Activated CD8-positive, alpha-beta memory T cell treated with anti-CD3 and anti-CD28 coated beads, Interleukin-2, amount 10 ng/mL, durations not matched to agents 7 days and 5 days (primary cell): ENCODE measurements at regions not wholly inside any gene's neighbourhood (a gene's known extent, or its start where the extent isn't known, plus 50 kb on each side); places are given as distances from the start of the nearest gene placed in this dataset.

Source experiments
- ATAC-seq: fragments of 150-1000 bp; cut with Tn5 transposase; one replicate; pipeline ENCODE4 v1.10.0; 2021; ENCODE audit warnings: moderate library complexity
- CTCF ChIA-PET: fragments of 350-600 bp; sonication (Branson Sonifier 250); formaldehyde crosslinking; loops from one replicate; lab custom pipeline; 2021; ENCODE audit warnings: antibody characterized with exemption; lab: Charles Lee
- DNase-seq: peaks from one replicate; pipeline ENCODE4 v3.0.0-alpha.2; 2020
- H3K27ac Mint-ChIP-seq: one replicate; pipeline ENCODE4 v1.8.0; 2021; ENCODE audit warnings: mild to moderate bottlenecking, mixed read lengths
- H3K27me3 Mint-ChIP-seq: one replicate; pipeline ENCODE4 v1.8.0; 2021; ENCODE audit warnings: mixed read lengths
- H3K36me3 Mint-ChIP-seq: one replicate; pipeline ENCODE4 v1.8.0; 2021; ENCODE audit warnings: mild to moderate bottlenecking, mixed read lengths
- H3K4me1 Mint-ChIP-seq: one replicate; pipeline ENCODE4 v1.8.0; 2021; ENCODE audit warnings: mixed read lengths
- H3K4me3 Mint-ChIP-seq: one replicate; pipeline ENCODE4 v1.8.0; 2021; ENCODE audit warnings: mild to moderate bottlenecking, moderate library complexity, mixed read lengths
- H3K9me3 Mint-ChIP-seq: one replicate; pipeline ENCODE4 v1.8.0; 2022; ENCODE audit warnings: low read depth, mixed read lengths

DNA sequence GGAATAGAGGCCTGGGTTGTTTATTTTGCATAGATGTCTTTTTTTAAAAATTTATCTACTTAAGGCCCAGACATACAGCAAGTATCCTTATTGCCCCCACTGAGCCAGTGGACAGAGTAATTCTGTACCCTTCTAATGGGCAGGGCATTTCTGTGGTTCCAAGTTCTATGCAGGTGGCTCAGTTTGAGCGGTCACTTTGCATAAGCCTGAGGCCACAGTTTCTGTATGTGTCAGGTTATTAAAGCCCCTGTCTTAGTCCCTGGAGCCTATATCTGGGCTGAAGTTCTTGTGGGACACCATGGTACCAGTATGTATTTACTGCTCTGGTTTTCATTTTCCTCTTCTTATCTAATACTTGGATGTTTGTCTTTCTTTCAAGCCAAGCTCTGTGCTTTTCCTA is 168.8 kb downstream of the MID1IP1 start:
- ATAC-seq (no peak), DNase-seq (no peak)
- H3K36me3 Mint-ChIP-seq = no peaks in the 10 kb centered on the region
- CTCF ChIA-PET = no interaction called here
- H3K4me1 Mint-ChIP-seq = peaks cover 3% of the 10 kb centered on the region
- H3K27ac Mint-ChIP-seq = no peak overlapping the region
- no peak overlapping the region for H3K4me3 Mint-ChIP-seq
- no peaks in the 10 kb centered on the region for H3K9me3 Mint-ChIP-seq
- H3K27me3 Mint-ChIP-seq = no peaks in the 10 kb centered on the region

DNA sequence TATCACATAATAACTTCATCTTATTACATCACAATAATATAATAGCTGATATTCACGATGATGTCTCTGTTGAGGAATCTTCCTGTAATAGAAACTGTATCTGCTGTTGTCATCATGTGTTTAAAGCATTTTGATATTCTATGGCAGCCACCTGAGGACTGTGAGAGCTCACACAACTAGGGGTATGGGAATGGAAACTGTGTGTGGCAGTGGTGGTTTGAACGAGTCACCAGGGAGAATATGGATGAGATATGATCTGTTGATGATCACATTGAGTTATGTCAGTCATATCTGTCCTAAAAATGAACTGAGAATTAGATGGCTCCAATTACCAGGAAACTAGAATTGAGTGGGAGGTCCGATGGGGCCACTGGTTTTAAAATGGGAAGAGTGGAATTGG is 169.6 kb downstream of the MID1IP1 start:
- peaks cover 3% of the 10 kb centered on the region for H3K4me1 Mint-ChIP-seq
- H3K27me3 Mint-ChIP-seq = no peaks in the 10 kb centered on the region
- no peaks in the 10 kb centered on the region for H3K9me3 Mint-ChIP-seq
- CTCF ChIA-PET = no interaction called here
- H3K27ac Mint-ChIP-seq = no peak overlapping the region
- DNase-seq (no peak), ATAC-seq (no peak)
- H3K4me3 Mint-ChIP-seq = no peak overlapping the region
- no peaks in the 10 kb centered on the region for H3K36me3 Mint-ChIP-seq

DNA sequence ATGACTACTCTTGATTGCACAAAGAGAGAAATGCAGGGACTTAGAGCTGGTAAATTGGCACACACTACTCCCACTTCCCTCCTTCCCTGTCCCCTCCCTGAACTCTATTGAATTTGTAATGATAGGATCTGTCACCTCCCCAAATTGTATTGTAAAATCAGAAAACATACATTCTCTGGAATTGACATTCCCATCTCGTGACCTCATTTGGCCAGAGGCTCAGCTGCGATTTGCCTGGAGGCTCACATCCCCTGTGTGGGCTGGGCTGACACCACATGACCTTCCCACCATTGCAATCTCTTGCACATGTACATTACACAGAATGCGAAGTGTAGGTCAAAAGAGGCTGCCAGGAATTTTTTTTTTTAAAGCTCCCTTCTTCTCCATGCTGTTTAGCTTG is 172.1 kb downstream of the MID1IP1 start:
- Mint-ChIP-seq H3K4me3 (no peak overlapping the region), H3K9me3 (no peaks in the 10 kb centered on the region), H3K4me1 (peaks cover 3% of the 10 kb centered on the region), H3K27ac (no peak overlapping the region), H3K27me3 (no peaks in the 10 kb centered on the region), H3K36me3 (no peaks in the 10 kb centered on the region)
- DNase-seq (no peak), ATAC-seq (no peak)
- CTCF ChIA-PET = no interaction called here

DNA sequence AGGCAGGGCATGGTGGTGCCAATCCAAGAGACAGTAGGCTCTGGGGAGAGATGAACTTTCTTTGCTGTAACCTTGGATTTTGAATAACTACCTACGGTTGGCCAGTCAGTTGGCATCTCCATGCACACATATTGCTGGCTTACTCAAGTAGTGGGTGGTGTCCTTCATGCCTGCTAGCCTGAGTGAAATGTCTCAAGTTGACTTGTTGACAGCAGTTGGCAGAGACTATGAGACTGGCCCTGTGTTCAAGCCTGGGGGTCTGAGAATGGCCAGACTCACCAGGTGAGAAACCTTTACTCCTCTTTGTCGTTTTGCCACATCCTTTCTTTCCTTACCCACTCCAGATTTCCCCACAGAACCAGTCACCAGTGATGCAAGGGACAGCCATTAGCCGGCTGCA is 173.3 kb downstream of the MID1IP1 start:
- no peak overlapping the region for H3K4me3 Mint-ChIP-seq
- no peaks in the 10 kb centered on the region for H3K27me3 Mint-ChIP-seq
- peaks cover 3% of the 10 kb centered on the region for H3K4me1 Mint-ChIP-seq
- DNase-seq (no peak), ATAC-seq (no peak)
- H3K36me3 Mint-ChIP-seq = no peaks in the 10 kb centered on the region
- no peak overlapping the region for H3K27ac Mint-ChIP-seq
- CTCF ChIA-PET = no interaction called here
- no peaks in the 10 kb centered on the region for H3K9me3 Mint-ChIP-seq

DNA sequence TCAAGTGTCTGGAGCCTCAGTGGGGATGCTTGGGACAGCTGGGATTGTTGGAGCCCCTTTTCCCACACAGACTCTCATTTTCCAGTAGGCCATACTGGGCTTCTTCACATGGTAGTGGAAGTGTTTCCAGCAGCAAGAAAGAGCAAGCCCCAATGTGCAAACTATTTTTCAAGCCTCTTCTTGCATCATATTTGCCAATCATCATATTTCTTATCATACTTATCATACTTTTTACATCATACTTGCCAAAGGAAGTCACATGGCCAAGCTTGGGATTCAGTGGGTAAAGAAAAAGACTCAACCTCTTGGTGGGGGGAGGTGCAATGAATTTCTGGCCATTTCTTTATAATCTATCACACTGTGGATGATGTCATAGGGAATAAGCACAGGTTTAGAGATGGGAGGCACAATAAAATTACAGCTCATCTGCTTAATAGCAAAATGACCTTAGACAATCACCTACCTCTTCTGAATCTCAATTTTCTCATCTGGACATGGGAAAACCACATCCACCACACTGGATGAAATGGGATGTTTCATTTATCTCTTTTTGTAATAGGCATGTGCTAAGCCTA is 174.2 kb downstream of the MID1IP1 start:
- ATAC-seq (no peak), DNase-seq (no peak)
- H3K9me3 Mint-ChIP-seq = no peaks in the 10 kb centered on the region
- peaks cover 3% of the 10 kb centered on the region for H3K4me1 Mint-ChIP-seq
- no peaks in the 10 kb centered on the region for H3K27me3 Mint-ChIP-seq
- H3K4me3 Mint-ChIP-seq = no peak overlapping the region
- CTCF ChIA-PET = no interaction called here
- H3K27ac Mint-ChIP-seq = no peak overlapping the region
- H3K36me3 Mint-ChIP-seq = no peaks in the 10 kb centered on the region

DNA sequence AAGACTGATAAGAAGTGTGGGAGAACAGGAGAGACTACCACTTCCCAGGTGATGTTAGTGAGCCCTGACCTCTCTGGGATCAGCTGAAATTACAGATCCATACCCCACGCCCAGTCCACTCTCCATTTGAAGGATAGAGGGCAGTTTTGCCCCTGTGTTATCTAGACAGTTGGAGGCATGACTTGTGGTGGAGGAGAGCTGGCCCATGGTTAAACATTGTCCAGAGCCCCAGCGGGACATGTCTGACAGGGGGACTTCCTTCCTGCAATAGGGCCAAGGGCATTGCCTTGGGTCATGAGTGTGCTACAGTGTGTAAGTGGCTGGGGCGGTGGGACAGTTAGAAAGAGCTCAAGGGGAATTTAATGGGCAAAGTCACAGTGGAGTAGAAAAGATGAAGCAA is 181.1 kb downstream of the MID1IP1 start:
- H3K36me3 Mint-ChIP-seq = no peaks in the 10 kb centered on the region

DNA sequence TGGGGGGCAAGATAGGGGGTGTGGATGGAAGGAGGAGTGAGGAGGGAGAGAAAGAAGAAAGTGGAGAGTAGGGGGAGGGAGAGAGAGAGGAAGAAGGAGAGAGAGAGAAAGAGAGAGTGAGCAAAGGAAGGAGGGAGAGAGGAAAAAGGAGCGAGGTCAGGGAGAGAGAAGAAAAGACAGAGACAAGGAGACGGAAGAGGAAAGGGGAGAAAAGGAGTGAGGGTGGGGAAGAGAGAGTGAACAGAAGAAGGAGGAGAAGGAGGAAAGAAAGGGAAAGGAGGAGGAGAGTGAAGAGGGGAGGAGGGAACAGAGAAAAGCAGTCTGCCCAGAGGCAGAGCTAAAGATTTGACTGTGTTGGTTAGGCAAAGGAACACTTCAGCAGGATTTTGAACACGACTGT is 181.6 kb downstream of the MID1IP1 start:
- no peak for ATAC-seq
- Mint-ChIP-seq H3K27ac (no peak overlapping the region), H3K4me3 (no peak overlapping the region), H3K4me1 (no peaks in the 10 kb centered on the region), H3K27me3 (no peaks in the 10 kb centered on the region), H3K9me3 (no peaks in the 10 kb centered on the region), H3K36me3 (no peaks in the 10 kb centered on the region)
- CTCF ChIA-PET = interaction anchor here (1.0 kb wide), 1 partner anchor 176 kb away, joined by 3 read pairs; no protein-coding TSS in a partner anchor
- DNase-seq = no peak

More for the DNA sequence above, 181.1 kb downstream of the MID1IP1 start:
- ATAC-seq = no peak
- CTCF ChIA-PET = no interaction called here
- DNase-seq = no peak
- H3K9me3 Mint-ChIP-seq = no peaks in the 10 kb centered on the region
- H3K4me3 Mint-ChIP-seq = no peak overlapping the region
- H3K27ac Mint-ChIP-seq = no peak overlapping the region
- H3K27me3 Mint-ChIP-seq = no peaks in the 10 kb centered on the region
- no peaks in the 10 kb centered on the region for H3K4me1 Mint-ChIP-seq

DNA sequence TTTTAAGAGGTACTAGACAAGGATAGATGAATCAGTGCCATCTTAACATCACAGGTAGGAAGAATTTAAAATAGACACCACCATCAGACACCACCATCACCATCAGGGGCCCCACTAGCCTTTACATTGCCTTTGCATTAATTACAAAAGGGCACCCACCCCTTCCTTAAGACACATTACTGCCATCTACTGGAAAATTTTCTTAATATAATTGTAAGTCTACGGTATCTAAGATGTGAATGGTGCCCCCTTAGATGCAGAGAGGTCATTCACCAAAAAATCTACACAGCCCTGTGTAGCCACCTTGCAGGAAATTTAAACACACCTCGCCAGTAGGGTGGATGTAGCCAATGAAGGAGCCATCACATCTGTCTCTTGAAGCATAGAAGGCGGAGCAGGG is 184.1 kb downstream of the MID1IP1 start:
- DNase-seq = no peak
- Mint-ChIP-seq H3K4me1 (no peaks in the 10 kb centered on the region), H3K36me3 (no peaks in the 10 kb centered on the region), H3K27me3 (no peaks in the 10 kb centered on the region), H3K27ac (no peak overlapping the region), H3K9me3 (no peaks in the 10 kb centered on the region), H3K4me3 (no peak overlapping the region)
- ATAC-seq = no peak
- CTCF ChIA-PET = no interaction called here

DNA sequence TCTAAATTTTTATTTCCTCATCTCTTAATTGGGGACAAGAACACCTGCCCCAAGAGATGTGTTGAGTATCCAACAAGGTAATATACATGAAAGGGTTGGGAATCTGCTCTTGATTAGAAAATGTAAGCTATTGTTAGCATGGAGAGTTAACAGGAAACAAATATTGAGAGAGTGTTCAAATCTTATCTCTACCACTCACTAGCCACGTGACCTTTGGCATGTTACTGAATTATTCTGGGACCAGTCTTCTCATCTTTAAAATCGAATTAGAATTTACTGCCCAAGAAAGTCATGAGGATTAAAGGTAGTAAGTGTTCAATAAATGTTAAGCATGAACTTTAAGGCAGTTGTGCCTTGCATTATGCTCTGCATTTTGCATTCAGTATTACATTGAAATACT is 184.7 kb downstream of the MID1IP1 start:
- CTCF ChIA-PET = interaction anchor here (2.4 kb wide), 1 partner anchor 218 kb away, joined by 7 read pairs; no protein-coding TSS in a partner anchor
- Mint-ChIP-seq H3K4me3 (no peak overlapping the region), H3K36me3 (no peaks in the 10 kb centered on the region), H3K27ac (no peak overlapping the region), H3K4me1 (no peaks in the 10 kb centered on the region), H3K9me3 (no peaks in the 10 kb centered on the region), H3K27me3 (no peaks in the 10 kb centered on the region)
- ATAC-seq = no peak
- DNase-seq = no peak

DNA sequence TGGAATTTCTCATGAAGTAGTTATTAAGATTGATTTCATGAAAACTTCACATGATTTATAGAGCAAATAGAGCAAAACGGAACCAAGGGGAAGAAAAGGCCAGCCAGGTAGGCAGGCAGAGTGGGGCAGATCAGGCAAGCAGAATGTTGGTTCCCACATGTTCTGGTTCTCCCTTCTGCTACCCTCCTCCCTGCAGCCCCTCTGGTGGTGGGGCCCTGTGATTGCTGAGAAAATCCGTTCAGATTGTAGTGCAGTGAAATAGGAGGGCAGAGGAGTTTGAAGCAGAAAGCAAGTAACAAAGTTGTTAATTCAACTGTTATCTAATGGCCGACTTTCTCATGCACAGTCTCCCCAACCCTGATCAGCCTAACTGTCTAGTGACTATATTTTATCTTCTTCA is 185.3 kb downstream of the MID1IP1 start:
- Mint-ChIP-seq H3K4me1 (no peaks in the 10 kb centered on the region), H3K4me3 (no peak overlapping the region), H3K36me3 (no peaks in the 10 kb centered on the region), H3K27me3 (no peaks in the 10 kb centered on the region), H3K9me3 (no peaks in the 10 kb centered on the region), H3K27ac (no peak overlapping the region)
- CTCF ChIA-PET = interaction anchor here (2.4 kb wide), 1 partner anchor 219 kb away, joined by 7 read pairs; no protein-coding TSS in a partner anchor
- DNase-seq = no peak
- ATAC-seq = no peak

DNA sequence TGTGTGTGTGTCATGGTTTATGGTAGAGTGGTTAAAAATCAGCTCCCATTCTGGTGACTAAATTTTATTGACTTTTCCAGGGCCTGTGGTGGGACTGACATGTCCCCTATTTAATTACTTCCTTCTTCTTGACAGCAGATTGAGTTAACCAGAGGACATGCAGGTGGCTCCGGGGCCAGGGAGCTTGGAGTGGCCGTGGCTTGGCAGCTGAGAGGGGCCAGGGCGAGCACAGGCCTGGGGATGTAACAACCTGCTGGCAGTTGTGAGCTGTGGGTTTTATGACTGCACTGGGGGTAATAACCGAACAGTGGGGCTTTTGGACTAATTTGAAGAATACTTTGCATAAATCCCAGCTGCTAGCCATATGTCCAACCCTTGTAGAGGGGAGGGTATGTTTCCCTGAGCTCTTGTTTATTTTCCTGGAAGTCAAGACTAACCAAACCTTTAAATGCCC is 186.0 kb downstream of the MID1IP1 start:
- no peak overlapping the region for H3K27ac Mint-ChIP-seq
- no peaks in the 10 kb centered on the region for H3K36me3 Mint-ChIP-seq
- CTCF ChIA-PET = interaction anchor here (2.4 kb wide), 1 partner anchor 219 kb away, joined by 7 read pairs; no protein-coding TSS in a partner anchor
- DNase-seq (no peak), ATAC-seq (no peak)
- H3K9me3 Mint-ChIP-seq = no peaks in the 10 kb centered on the region
- no peak overlapping the region for H3K4me3 Mint-ChIP-seq
- H3K27me3 Mint-ChIP-seq = no peaks in the 10 kb centered on the region
- no peaks in the 10 kb centered on the region for H3K4me1 Mint-ChIP-seq

DNA sequence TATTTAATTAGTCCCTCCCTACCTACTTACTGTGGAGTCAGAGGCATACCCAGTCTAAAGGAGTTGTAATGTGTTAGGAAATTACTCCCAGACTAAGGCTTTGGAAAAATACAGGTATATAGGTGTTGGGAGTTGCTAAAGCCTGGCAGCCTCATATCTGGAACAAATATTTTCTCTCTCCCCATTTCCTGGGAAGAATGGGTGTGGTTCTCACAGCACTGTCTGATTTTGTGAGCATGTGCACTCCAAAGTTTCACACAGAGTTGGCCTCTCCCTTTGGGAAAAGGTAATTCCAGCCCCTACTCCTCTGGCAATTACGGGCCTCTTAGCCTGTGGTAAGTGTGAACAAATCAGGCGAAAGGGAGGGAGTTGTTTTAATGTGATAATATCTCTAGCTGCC is 187.0 kb downstream of the MID1IP1 start:
- DNase-seq (no peak), ATAC-seq (no peak)
- Mint-ChIP-seq H3K27ac (no peak overlapping the region), H3K9me3 (no peaks in the 10 kb centered on the region), H3K4me3 (no peak overlapping the region), H3K4me1 (no peaks in the 10 kb centered on the region), H3K27me3 (no peaks in the 10 kb centered on the region), H3K36me3 (no peaks in the 10 kb centered on the region)
- CTCF ChIA-PET = no interaction called here

DNA sequence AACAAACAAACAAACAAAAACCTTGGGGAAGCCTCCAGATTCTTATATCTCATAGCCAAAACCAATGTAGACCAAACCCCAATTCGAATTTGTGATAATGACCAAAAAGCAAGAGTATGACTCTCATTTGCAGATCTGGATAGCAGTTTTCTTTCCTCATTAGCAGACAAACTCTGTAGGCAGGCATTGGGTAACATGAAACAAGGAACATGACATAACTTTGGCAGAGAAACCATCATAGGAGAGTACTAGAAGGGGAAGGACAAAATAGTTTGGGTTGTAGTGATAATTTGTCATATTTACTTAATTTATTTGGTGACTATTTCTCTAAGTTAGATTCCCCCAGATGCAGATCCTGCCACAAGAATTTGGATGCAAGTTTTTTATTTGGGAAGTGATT is 187.8 kb downstream of the MID1IP1 start:
- H3K4me1 Mint-ChIP-seq = no peaks in the 10 kb centered on the region
- DNase-seq (no peak), ATAC-seq (no peak)
- H3K27me3 Mint-ChIP-seq = no peaks in the 10 kb centered on the region
- no peak overlapping the region for H3K4me3 Mint-ChIP-seq
- no peaks in the 10 kb centered on the region for H3K36me3 Mint-ChIP-seq
- H3K9me3 Mint-ChIP-seq = no peaks in the 10 kb centered on the region
- H3K27ac Mint-ChIP-seq = no peak overlapping the region
- CTCF ChIA-PET = no interaction called here

DNA sequence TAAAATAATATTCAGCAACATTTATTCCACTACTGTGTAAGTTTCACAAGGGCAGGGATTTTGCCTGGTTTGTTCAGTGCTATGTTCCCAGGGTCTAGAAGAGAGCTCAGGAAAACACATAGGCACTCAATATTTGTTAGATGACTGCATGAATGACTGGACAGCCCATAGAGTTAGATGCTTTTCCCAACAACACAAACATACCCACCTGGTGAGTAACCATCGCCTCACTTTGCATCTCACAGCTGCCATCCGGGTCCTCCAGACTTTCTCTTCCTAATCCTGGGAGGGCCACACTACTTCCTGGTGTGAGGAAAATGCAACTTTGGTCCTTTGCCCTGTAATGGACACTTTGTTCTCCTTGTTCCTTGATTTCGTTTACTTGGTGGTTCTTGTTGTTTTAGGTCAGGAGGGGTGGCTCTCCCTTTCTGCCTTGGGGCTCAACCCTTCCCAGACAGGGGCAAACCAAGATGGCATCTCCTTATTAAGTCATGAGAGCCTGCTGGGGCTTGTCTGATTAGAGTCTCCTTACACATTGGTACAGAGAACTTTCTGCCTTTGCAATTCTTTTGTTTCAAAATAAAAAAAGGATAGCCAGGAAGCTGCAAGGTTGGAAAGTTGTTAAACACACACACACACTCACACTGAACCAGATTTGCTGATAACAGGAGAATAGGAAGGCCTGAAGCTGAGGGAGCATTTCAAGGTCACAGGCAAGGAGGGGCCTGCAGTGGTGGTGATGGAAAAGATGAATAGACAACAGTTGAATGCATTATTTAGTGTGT is 190.6 kb downstream of the MID1IP1 start:
- H3K9me3 Mint-ChIP-seq = no peaks in the 10 kb centered on the region
- H3K4me3 Mint-ChIP-seq = no peak overlapping the region
- H3K27ac Mint-ChIP-seq = no peak overlapping the region
- no peak for ATAC-seq
- H3K36me3 Mint-ChIP-seq = no peaks in the 10 kb centered on the region
- no peaks in the 10 kb centered on the region for H3K4me1 Mint-ChIP-seq
- CTCF ChIA-PET = no interaction called here
- DNase-seq = no peak
- H3K27me3 Mint-ChIP-seq = no peaks in the 10 kb centered on the region
